ENCODE measurements at regions not wholly inside any gene's neighbourhood (a gene's known extent, or its start where the extent isn't known, plus 50 kb on each side); places are given as distances from the start of the nearest gene placed in this dataset.

DNA sequence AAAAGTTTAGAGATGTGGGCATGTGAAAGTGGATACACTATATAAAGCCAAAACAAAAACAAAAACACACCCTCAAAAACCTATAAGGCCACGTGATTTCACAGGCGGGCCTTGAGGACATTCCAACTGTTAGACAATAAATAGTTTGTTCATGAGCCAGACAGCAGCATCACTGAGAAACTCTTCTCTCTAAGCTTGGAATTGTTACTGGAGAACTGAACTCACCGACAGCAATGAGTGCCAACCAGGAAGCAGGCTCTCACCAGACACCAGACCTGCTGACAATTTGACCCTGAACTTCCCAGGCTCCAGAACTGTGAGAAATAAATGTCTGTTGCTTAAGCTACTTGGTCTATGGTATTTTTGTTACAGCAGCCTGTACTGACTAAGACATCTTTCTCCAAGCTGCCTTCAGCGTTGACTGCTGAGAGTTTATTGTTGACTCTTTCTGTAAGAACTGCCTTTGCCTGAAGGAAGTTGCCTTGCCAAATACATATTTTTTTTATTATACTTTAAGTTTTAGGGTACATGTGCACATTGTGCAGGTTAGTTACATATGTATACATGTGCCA lies 107.5 kb downstream of the EPDR1 start:
- TF ChIP-seq, protein P1, sequence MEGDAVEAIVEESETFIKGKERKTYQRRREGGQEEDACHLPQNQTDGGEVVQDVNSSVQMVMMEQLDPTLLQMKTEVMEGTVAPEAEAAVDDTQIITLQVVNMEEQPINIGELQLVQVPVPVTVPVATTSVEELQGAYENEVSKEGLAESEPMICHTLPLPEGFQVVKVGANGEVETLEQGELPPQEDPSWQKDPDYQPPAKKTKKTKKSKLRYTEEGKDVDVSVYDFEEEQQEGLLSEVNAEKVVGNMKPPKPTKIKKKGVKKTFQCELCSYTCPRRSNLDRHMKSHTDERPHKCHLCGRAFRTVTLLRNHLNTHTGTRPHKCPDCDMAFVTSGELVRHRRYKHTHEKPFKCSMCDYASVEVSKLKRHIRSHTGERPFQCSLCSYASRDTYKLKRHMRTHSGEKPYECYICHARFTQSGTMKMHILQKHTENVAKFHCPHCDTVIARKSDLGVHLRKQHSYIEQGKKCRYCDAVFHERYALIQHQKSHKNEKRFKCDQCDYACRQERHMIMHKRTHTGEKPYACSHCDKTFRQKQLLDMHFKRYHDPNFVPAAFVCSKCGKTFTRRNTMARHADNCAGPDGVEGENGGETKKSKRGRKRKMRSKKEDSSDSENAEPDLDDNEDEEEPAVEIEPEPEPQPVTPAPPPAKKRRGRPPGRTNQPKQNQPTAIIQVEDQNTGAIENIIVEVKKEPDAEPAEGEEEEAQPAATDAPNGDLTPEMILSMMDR (IDR thresholded peaks at IDR 0.05), result no peak
- no peak for TF ChIP-seq POLR2A (IDR thresholded peaks at IDR 0.05)
- no peak for TF ChIP-seq POLR2AphosphoS5 (IDR thresholded peaks at IDR 0.05)
- no peak for TF ChIP-seq EP300 (IDR thresholded peaks at IDR 0.05)

Data from stomach (tissue), 4 donors.